Left colon (tissue), 2 donors: ENCODE measurements at regions not wholly inside any gene's neighbourhood (a gene's known extent, or its start where the extent isn't known, plus 50 kb on each side); places are given as distances from the start of the nearest gene placed in this dataset.
"Not testable (repeated sequence)": the region's sequence is repeated elsewhere in the genome, so short reads cannot be mapped to it uniquely, and the experiment has no call there.

Experiments
- ATAC-seq: fragments of 200-7000 bp; cut with Tn5 transposase; one replicate; pipeline ENCODE4 v1.9.1; 2020; ENCODE audit warnings: mild to moderate bottlenecking, moderate library complexity
- DNase-seq, 2 donors: peaks; one replicate each; pipeline ENCODE4 v3.0.0-alpha.2; 2020
- intact Hi-C, 2 donors: fragments of 100-400 bp; cut with DNase I in 1 of 2; cut with micrococcal nuclease in 1 of 2; formaldehyde crosslinking; loops; one replicate each; pipeline versions ENCODE4 v1.11.2 to v1.14.0; 2022; cut with DNase I, micrococcal nuclease
- donor health status: DM: no; HTN: no; CAD: no.
- donor health status: DM: yes; HTN: yes; CAD: no.

GRCh38 chr4:189659287-189659686, 281.4 kb upstream of the FRG1 start:
- DNase-seq (no peak), ATAC-seq (no peak)
- intact Hi-C loops: no loop called here

DNA sequence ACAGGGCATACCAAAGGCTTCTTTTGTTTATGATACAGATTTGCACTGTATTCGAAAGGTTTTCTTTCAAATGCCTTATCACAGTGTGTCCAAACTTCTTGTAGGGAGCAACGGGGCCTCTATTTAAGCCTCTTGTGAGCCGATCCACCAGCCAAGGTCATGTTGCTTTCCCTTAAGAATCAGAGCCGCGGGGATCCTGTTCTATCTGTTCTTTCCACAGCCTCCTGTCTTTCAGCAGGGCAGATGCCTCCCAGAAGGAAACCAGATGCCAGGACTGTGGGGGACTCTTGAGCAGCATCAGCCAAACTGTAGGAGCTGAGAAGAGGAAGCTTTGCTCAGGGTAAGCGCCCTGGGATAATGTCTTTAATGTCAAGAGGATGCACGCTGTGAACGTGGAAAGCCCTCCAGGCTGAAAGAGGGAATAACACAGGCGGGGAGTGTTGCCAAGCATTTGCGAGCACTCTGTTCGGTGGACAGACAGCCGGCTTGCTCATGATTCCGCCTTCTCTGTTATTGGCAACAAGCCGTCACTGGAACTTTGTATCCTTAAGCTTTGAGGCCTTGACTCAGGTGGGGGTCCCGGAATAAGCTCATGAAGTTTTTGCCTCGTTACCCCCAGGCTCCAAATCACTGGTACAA, 279.8 kb upstream of the FRG1 start:
- DNase-seq (no peak), ATAC-seq (no peak)
- intact Hi-C loops: no loop called here

DNA sequence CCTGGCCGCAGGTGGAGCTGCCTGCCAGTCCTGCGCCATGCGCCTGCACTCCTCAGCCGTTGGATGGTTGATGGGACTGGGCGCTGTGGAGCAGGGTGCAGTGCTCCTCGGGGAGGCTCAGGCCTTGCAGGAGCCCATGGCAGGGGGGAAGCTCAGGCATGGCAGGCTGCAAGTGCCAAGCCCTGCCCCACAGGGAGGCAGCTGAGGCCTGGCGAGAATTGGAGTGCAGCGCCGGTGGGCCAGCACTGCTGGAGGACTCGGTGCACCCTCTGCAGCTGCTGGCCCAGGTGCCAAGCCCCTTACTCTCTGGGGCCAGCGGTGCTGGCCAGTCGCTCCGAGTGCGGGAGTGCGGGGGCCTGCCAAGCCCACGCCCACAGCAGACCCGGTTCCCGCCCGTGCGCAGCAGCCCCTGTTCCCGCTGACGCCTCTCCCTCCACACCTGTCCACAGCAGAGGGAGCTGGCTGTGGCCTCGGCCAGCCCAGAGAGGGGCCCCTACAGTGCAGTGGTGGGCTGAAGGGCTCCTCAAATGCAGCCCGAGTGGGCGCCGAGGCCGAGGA, 275.9 kb upstream of the FRG1 start:
- intact Hi-C loops: no loop called here
- no peak for DNase-seq
- no peak for ATAC-seq

DNA sequence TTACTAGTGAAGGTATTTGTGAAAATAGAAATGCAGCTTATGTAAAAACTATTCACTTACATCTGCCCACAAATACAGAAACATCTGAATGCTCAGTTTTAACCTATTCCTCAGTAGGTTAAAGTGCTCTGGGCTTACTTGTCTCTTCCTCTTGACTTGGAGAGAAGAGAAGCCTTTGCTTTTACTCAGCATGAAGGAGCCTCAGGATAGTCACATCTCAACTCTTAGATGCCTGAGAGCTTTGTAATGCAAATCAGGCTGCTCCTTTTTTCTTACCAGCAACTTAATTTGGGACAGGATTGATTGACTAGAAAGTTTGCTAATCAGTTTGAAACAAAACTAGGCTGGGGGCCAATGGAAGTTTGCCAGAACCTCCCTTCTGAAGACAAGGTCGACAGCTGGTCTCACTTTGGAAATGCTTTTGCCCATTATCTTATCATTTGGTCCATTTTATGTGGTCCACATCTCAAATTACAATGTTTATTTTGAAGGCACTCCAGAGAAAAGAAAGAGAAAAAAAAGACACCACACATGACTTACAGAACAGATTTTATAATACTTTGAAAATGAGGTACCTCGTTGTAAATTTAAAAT, 274.9 kb upstream of the FRG1 start:
- DNase-seq, intact Hi-C loops, ATAC-seq: not testable (repeated sequence)

GRCh38 chr4:189667386-189667785, 273.3 kb upstream of the FRG1 start:
- DNase-seq, intact Hi-C loops, ATAC-seq: not testable (repeated sequence)

- DNase-seq, intact Hi-C loops, ATAC-seq: not testable (repeated sequence)
Measured at GRCh38 chr4:189697675-189698245, 242.9 kb upstream of the FRG1 start.

DNA sequence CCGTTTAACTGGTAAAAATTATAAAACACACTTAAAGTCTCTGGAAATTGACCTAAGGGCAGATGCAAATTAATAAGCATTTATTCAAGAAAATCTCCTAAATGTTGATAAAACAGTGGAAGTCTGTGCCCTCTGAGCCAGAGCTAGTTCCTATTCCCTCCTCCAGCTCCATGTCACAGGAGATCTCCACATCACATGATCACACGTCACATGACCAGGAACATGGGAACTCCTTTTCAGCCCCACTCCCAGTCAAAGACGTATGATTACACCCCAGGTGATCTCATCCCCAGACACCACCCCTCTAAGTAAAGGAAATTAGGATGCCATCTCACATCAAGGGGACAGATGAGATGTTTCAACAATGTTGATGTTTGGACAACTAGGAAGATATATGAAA, 237.7 kb upstream of the FRG1 start:
- intact Hi-C loops, ATAC-seq, DNase-seq: not testable (repeated sequence)

- DNase-seq, ATAC-seq, intact Hi-C loops: not testable (repeated sequence)
Measured at GRCh38 chr4:189706821-189707220, 233.9 kb upstream of the FRG1 start.

GRCh38 chr4:189707227-189707626, 233.4 kb upstream of the FRG1 start:
- ATAC-seq, DNase-seq, intact Hi-C loops: not testable (repeated sequence)

GRCh38 chr4:189711956-189712355, 228.7 kb upstream of the FRG1 start:
- ATAC-seq, DNase-seq, intact Hi-C loops: not testable (repeated sequence)

DNA sequence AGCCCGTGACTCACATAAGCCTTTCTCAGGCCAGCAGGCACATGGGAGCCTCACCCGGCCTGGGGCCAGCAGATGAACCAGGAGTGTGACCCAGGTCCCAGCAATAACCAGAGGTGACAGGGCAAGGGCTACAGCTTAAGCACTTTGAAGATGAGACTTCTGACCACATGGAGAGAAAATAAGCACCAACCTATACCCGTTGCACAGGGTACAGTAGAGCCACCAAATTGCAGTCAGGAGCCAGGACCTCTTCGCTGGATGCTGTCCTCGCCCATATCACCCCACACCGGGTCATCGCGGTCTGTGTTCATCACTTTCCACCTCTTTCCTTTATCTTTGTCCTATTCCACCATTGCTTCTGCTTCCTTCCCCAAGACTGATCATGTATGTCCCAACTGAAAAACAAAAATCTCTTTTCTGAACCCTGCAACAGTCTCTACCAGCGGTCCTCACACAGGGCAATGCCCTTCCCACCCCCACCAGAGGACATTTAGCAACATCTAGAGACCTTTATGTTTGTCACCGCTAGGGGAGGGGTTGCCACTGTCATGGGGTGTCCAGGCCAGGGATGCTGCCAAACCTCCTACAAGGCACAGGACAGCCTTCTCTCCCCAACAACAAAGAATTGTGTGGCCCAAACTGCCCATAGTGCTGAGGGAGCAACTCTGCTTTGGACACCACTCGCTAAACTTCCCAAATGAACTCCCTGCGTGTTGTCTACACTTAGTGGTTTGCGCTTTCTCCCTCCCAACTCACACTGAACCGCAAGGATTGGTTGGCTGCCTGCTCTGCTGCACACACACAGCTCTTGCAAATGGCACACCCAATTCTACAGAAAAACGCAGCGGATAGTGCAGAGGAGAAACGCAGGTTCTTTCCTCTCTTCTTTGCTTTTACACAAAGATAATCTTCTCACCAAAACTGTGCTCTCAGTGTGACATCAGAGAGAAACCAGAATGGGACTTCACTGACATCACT, 219.4 kb upstream of the FRG1 start:
- intact Hi-C loops, ATAC-seq, DNase-seq: not testable (repeated sequence)

- peak; percentile 24 to 38 for DNase-seq
- intact Hi-C loops, ATAC-seq: not testable (repeated sequence)
Measured at GRCh38 chr4:189722324-189723003, 218.2 kb upstream of the FRG1 start.

DNA sequence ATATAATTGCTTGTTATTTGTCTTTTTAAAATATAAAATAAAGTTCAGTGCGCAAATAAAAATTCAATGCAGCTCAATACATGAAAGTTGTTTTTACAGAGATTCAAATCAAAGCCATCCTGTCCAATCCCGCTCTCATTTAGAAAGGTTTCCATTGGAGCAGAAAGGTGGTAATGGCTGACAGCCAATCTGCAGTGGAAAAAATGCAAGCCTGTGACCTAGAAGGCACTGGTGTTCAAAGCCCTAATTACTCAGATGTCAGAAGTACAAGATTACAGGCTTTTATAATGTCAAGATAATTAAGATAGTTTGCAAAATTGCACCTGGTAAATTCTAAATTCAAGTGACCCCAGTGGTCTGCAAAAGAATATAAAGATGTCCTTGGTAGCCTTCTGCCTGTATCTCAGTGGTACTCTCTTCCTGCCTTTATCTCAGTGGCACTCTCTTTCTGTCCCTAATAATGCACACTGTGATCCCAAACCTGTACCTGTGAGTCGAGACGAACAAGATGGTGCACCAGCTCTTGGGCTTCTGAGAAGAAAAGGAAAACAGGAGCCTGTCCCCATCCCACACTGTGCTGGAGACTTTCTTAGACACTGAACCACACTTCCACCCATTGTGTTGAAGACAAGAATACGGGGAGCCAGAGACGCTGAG, 212.6 kb upstream of the FRG1 start:
- not testable (repeated sequence) for ATAC-seq

GRCh38 chr4:189731989-189732388, 208.7 kb upstream of the FRG1 start:
- ATAC-seq, intact Hi-C loops, DNase-seq: not testable (repeated sequence)

More for the DNA sequence above, 212.6 kb upstream of the FRG1 start:
- DNase-seq, intact Hi-C loops: not testable (repeated sequence)

GRCh38 chr4:189733507-189733906, 207.2 kb upstream of the FRG1 start:
- ATAC-seq, DNase-seq, intact Hi-C loops: not testable (repeated sequence)

DNA sequence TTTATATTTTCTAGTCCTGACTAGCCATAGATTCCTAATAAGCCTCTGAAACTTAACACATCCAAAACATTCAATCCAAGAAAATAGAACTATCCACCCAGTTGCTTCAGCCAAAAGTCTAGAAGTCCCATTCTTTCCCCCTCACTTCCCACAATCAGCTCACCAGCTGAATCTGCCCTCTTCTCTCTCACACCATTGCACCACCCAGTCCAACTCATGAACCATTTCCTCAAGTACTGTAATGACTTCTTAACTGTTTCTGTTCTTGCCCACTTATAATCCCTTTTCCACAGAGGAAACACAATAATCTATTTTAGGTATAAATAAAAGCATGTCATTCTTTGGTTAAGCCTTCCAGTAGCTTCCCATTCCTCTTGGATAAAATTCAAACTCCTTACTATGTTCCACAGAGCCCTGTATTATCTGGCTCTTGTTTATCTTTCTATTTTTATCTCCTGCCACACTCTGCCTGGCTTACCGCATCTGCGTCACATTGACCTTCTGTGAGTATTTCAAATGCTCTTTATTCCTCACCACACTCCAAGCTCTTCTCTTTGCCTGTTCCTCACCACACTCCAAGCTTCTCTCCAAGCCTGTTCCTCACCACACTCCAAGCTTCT, 205.9 kb upstream of the FRG1 start:
- intact Hi-C loops, DNase-seq, ATAC-seq: not testable (repeated sequence)

GRCh38 chr4:189736656-189737055, 204.0 kb upstream of the FRG1 start:
- intact Hi-C loops, ATAC-seq, DNase-seq: not testable (repeated sequence)
